KMS-11 (cell line): ENCODE measurements at regions not wholly inside any gene's neighbourhood (a gene's known extent, or its start where the extent isn't known, plus 50 kb on each side); places are given as distances from the start of the nearest gene placed in this dataset.
A peak's percentile ranks its signal among the peaks of the same experiment; 100 is the strongest.

Experiments used
- H2AFZ ChIP-seq: fragments of 200-600 bp; sonication (generic); 2 replicates; pipeline ENCODE4 v1.6.1; 2016; ENCODE audit warnings: antibody characterized with exemption, mixed run types, low read depth
- H3K27ac ChIP-seq: fragments of 200-600 bp; sonication (generic); 2 replicates; pipeline ENCODE4 v1.6.1; 2016; ENCODE audit warnings: mild to moderate bottlenecking, mixed run types
- H3K27me3 ChIP-seq: fragments of 200-600 bp; sonication (generic); 2 replicates; pipeline ENCODE4 v1.6.1; 2017; ENCODE audit warnings: mild to moderate bottlenecking, low read depth, mixed run types, moderate library complexity; ENCODE audit not compliant: insufficient read depth
- H3K36me3 ChIP-seq: fragments of 200-600 bp; sonication (generic); 2 replicates; pipeline ENCODE4 v1.6.1; 2017; ENCODE audit warnings: mild to moderate bottlenecking, mixed run types; ENCODE audit not compliant: insufficient read depth
- H3K4me1 ChIP-seq: fragments of 200-600 bp; sonication (generic); 2 replicates; pipeline ENCODE4 v1.6.1; 2016; ENCODE audit warnings: mild to moderate bottlenecking, low read depth, mixed run types; ENCODE audit not compliant: poor library complexity, severe bottlenecking
- H3K4me2 ChIP-seq: fragments of 200-600 bp; sonication (generic); 2 replicates; pipeline ENCODE4 v1.7.0; 2016; ENCODE audit warnings: mild to moderate bottlenecking, mixed run types
- H3K4me3 ChIP-seq: fragments of 200-600 bp; sonication (generic); IDR thresholded peaks from 2 replicates; pipeline ENCODE4 v1.6.1; 2017; ENCODE audit warnings: low read depth, low read length, mixed read lengths; ENCODE audit not compliant: insufficient read depth
- H3K79me2 ChIP-seq: fragments of 200-600 bp; sonication (generic); 2 replicates; pipeline ENCODE4 v1.6.1; 2016; ENCODE audit warnings: low read depth, mixed run types; ENCODE audit not compliant: insufficient read depth
- H3K9ac ChIP-seq: fragments of 200-600 bp; sonication (generic); 2 replicates; pipeline ENCODE4 v1.6.1; 2016; ENCODE audit warnings: mild to moderate bottlenecking, mixed run types
- H4K20me1 ChIP-seq: fragments of 200-600 bp; sonication (generic); 2 replicates; pipeline ENCODE4 v1.6.1; 2016; ENCODE audit warnings: mild to moderate bottlenecking, mixed run types; ENCODE audit not compliant: insufficient read depth
- TF ChIP-seq, protein P1 (sequence below): fragments of 200-600 bp; sonication (generic); conservative IDR thresholded peaks from 2 replicates; pipeline ENCODE4 v1.6.1; 2017; ENCODE audit warnings: low read depth, mild to moderate bottlenecking, antibody characterized with exemption, low read length, moderate library complexity, mixed read lengths

DNA sequence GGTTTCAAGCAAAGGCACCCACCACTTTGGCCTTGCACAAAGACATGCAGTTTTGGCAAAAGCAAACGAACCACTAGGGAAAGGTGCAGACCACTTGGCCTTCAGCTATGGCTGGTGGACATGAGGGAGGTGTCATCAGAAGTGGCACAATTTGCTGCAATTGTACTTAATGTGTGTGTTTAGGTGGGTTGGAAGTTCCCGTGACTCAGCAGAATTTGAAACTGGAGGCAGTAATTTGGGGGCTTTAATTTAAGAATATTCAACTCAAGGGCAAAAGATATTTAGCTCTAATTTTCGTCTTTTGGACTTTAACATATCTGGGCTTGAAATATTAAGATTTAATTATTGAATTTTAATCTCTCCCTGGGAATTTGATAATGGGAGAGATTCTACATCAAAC is 115.6 kb upstream of the NOCT start:
- H3K4me1 ChIP-seq = peaks cover 17% of the 10 kb centered on the region
- H3K36me3 ChIP-seq = no peaks in the 10 kb centered on the region
- H3K9ac ChIP-seq = no peak overlapping the region
- TF ChIP-seq, protein P1, sequence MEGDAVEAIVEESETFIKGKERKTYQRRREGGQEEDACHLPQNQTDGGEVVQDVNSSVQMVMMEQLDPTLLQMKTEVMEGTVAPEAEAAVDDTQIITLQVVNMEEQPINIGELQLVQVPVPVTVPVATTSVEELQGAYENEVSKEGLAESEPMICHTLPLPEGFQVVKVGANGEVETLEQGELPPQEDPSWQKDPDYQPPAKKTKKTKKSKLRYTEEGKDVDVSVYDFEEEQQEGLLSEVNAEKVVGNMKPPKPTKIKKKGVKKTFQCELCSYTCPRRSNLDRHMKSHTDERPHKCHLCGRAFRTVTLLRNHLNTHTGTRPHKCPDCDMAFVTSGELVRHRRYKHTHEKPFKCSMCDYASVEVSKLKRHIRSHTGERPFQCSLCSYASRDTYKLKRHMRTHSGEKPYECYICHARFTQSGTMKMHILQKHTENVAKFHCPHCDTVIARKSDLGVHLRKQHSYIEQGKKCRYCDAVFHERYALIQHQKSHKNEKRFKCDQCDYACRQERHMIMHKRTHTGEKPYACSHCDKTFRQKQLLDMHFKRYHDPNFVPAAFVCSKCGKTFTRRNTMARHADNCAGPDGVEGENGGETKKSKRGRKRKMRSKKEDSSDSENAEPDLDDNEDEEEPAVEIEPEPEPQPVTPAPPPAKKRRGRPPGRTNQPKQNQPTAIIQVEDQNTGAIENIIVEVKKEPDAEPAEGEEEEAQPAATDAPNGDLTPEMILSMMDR = no peak
- no peak overlapping the region for H3K4me3 ChIP-seq
- no peak overlapping the region for H3K27ac ChIP-seq
- H4K20me1 ChIP-seq = no peaks in the 10 kb centered on the region
- H3K79me2 ChIP-seq = no peaks in the 10 kb centered on the region
- no peaks in the 10 kb centered on the region for H3K27me3 ChIP-seq
- H3K4me2 ChIP-seq = no peak overlapping the region
- no peak overlapping the region for H2AFZ ChIP-seq

DNA sequence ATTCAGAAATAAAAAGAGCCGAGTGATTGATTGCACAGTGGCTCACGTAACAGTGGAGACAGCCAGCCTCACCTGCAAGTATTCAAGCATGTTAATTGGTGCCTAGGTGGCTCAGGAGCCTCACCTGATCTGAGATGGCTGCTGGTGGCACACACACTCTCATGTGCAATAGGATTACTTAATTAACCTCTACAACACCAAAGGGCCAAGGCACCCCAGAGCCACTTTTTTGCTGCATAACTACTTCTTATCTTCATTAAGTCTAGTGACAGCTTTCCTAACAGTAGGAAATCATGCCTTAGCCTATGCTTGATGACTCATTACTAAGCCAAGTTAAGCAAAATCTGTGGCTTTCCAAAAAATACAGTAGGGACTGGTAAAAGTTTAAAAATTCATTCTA is 117.3 kb upstream of the NOCT start:
- H4K20me1 ChIP-seq = no peaks in the 10 kb centered on the region
- no peaks in the 10 kb centered on the region for H3K79me2 ChIP-seq
- H3K4me2 ChIP-seq = peak overlapping the region; percentile 7; the same call in 1 of the 2 replicates
- TF ChIP-seq, protein P1 = no peak
- no peaks in the 10 kb centered on the region for H3K36me3 ChIP-seq
- no peaks in the 10 kb centered on the region for H3K27me3 ChIP-seq
- H3K27ac ChIP-seq = no peak overlapping the region
- H2AFZ ChIP-seq = no peak overlapping the region
- no peak overlapping the region for H3K4me3 ChIP-seq
- peaks cover 17% of the 10 kb centered on the region for H3K4me1 ChIP-seq
- no peak overlapping the region for H3K9ac ChIP-seq

DNA sequence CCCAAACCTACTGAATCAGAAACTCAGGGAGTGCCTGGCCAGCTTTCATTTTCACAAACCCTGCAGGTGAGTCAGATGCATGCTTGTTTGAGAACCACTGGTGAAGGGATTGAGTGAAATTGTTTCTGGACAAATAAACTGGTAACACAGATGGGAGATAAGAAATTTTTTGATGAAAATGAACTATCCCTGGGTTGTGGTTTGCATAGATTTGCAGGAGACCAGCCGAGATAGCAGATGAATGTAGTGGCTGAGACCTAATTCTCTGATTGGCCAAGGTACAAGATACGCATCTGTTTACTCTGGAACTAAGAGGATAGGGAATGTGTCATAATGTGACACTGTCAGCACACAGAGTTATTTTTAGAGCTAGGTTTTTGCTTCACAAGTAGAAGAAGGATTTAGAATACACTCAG is 117.8 kb upstream of the NOCT start:
- Histone ChIP-seq H3K36me3 (no peaks in the 10 kb centered on the region), H3K27ac (no peak overlapping the region), H3K4me3 (no peak overlapping the region), H3K4me1 (peaks cover 22% of the 10 kb centered on the region), H3K27me3 (no peaks in the 10 kb centered on the region), H3K4me2 (peak overlapping the region; percentile 7; the same call in 1 of the 2 replicates), H3K79me2 (no peaks in the 10 kb centered on the region), H4K20me1 (no peaks in the 10 kb centered on the region), H3K9ac (no peak overlapping the region), H2AFZ (peak overlapping the region; percentile 12; the same call in 1 of the 2 replicates)
- TF ChIP-seq, protein P1 = no peak

DNA sequence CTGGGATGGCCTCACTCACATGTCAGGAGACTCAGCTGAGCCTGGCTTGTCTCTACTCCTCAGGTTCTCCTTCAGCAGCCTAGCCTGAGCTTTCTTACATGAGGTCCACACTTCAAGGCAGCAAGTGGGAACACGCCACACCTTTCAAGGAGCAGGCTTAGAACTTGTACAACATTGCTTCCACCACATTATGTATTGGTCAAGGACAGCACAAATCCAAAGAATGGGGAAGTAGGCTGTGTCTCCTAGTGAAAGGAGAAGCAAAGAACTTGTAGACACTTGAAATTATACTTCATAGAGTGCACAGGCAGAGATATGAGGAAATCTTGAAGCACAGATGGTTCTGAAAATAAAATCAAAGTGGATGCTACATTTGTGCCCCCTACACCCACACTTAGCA is 120.9 kb upstream of the NOCT start:
- Histone ChIP-seq H3K4me1 (peaks cover 38% of the 10 kb centered on the region), H3K36me3 (no peaks in the 10 kb centered on the region), H3K79me2 (no peaks in the 10 kb centered on the region), H3K4me2 (no peak overlapping the region), H2AFZ (no peak overlapping the region), H3K4me3 (no peak overlapping the region), H4K20me1 (no peaks in the 10 kb centered on the region), H3K27ac (no peak overlapping the region), H3K9ac (no peak overlapping the region), H3K27me3 (no peaks in the 10 kb centered on the region)
- TF ChIP-seq, protein P1 = no peak
